Forelimb muscle (tissue), 1 donor: ENCODE measurements at regions not wholly inside any gene's neighbourhood (a gene's known extent, or its start where the extent isn't known, plus 50 kb on each side); places are given as distances from the start of the nearest gene placed in this dataset.

Experiments used
- DNase-seq: peaks from one replicate; pipeline ENCODE4 v3.0.0-alpha.2; 2013; ENCODE audit warnings: low read depth

- DNase-seq: no peak
These were observed 231.7 kb upstream of the AJAP1 start for GRCh38 chr1:4422504-4423289.

DNA sequence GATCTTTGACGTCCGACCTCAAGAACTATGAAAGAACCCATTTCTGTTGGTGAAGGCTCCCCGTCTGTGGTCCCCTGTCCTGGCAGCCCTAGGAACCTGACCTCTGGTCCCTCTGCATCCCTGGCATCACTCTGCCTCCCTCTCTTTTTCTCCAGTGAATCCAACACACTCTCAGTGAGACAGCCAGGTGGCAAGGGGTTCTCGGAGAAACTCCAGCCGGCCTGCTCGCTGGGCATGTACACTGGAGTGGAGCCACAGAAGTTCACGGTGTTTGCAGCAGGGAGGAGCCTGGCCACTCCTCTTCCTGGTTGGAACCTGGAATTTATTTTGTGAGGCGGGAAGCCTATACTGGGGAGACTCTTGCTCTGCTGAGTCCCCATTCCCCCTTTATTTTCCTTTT lies 230.2 kb upstream of the AJAP1 start:
- no peak for DNase-seq

GRCh38 chr1:4424766-4425165 lies 229.6 kb upstream of the AJAP1 start:
- DNase-seq: no peak

GRCh38 chr1:4425892-4426291 lies 228.5 kb upstream of the AJAP1 start:
- DNase-seq: no peak

- DNase-seq: no peak
These were observed 225.7 kb upstream of the AJAP1 start for GRCh38 chr1:4428711-4429110.

GRCh38 chr1:4430406-4431365 lies 223.7 kb upstream of the AJAP1 start:
- DNase-seq: no peak

GRCh38 chr1:4431491-4431890 lies 222.9 kb upstream of the AJAP1 start:
- no peak for DNase-seq

DNA sequence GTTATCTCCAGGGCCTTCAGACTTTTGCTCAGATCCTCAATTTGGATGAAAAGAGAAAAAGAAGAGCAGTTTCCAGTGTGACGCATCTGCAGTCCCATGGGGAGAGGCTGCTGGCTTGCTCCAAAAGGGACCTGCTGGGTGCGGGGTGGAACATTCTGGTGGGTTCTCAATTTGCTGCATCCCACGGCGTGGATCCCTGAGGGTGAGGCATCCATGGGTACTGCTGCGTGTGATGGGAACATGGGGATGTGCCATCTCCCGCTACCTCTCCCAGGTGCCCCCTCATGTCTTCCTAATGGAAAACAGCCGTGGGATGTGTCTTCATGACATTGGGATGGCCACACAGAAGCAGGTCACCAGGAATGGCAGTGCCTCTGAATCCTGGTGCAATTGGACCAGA lies 221.3 kb upstream of the AJAP1 start:
- DNase-seq: no peak

DNA sequence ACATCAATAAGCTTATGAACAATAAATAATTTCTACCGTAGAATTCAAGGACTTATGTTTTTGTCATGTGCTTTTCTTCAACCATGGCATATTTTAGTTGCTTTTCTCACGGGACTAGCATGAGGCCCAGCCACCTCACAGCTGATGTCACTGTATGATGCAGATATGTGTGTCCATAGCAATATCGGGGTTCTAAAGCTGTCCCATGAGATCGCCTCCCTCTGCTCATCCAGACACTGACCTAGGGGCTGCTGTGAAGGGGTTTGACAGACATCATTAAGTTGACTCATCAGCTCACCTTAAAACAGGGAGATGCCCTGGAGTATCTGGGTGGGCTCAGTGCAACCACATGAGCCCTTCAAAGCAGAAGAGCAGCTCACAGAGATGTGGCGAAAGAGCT lies 210.3 kb upstream of the AJAP1 start:
- DNase-seq: no peak

- no peak for DNase-seq
These were observed 206.5 kb upstream of the AJAP1 start for GRCh38 chr1:4447778-4448420.

GRCh38 chr1:4449972-4450371 lies 204.4 kb upstream of the AJAP1 start:
- DNase-seq: no peak

DNA sequence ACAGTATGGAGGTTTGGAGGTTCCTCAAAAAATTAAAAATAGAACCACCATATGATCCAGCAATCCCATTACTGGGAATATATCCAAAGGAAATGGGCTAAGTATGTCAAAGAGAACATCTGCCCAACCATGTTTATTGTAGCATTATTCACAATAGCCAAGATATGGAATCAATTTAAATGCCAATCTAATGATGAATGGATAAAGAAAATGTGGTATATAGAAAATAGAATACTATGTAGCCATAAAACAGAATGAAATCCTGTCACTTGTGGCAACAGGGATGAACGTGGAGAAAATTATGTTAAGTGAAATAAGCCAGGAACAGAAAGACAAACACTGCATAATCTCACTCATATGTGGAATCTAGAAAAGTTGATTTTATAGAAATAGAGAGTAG lies 201.7 kb upstream of the AJAP1 start:
- no peak for DNase-seq

- DNase-seq: no peak
These were observed 194.4 kb upstream of the AJAP1 start for GRCh38 chr1:4460052-4460451.

- DNase-seq: no peak
These were observed 193.8 kb upstream of the AJAP1 start for GRCh38 chr1:4460651-4461050.

- no peak for DNase-seq
These were observed 192.6 kb upstream of the AJAP1 start for GRCh38 chr1:4461726-4462290.

- DNase-seq: no peak
These were observed 191.5 kb upstream of the AJAP1 start for GRCh38 chr1:4462831-4463484.

DNA sequence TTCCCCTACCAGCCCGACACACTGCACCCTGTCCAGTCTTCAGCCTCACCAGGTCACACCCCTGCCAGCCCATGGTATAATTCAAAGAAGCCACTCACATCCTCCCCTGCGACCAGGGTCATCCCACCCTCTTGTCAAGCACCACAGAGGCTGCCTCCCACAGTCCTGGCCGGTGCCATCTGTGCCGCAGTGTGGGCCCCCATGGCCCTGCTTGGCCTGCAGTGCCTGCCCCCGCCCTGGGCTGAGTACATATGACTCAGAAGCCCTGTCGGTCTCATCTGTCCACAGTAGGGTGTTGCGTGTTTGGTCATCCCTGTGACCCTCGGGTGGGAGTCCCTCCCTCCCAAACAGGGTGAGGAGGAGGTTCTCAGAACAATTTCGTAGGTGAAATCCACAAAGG lies 190.8 kb upstream of the AJAP1 start:
- DNase-seq: no peak

DNA sequence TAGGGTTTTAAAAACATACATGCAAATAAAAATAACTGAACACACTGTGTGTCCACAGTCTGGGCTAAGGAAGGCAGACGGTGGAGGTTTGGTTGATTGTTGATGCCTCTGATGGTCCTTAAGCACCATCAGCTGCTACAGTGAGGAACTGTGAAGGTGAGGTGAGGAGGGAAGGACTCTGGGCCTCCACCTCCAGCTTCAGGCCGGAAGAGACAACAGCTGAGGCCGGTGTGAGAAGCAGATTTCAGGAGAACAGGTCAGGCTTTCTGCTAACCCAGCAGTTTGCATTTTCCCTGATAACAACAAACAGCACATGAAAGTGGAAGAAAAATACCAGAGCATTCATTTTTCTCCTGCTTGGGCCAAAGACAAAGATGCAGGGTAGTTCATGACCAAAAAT lies 189.9 kb upstream of the AJAP1 start:
- DNase-seq: no peak

- DNase-seq: no peak
These were observed 187.2 kb upstream of the AJAP1 start for GRCh38 chr1:4467241-4467640.

- DNase-seq: no peak
These were observed 186.0 kb upstream of the AJAP1 start for GRCh38 chr1:4468386-4468785.

DNA sequence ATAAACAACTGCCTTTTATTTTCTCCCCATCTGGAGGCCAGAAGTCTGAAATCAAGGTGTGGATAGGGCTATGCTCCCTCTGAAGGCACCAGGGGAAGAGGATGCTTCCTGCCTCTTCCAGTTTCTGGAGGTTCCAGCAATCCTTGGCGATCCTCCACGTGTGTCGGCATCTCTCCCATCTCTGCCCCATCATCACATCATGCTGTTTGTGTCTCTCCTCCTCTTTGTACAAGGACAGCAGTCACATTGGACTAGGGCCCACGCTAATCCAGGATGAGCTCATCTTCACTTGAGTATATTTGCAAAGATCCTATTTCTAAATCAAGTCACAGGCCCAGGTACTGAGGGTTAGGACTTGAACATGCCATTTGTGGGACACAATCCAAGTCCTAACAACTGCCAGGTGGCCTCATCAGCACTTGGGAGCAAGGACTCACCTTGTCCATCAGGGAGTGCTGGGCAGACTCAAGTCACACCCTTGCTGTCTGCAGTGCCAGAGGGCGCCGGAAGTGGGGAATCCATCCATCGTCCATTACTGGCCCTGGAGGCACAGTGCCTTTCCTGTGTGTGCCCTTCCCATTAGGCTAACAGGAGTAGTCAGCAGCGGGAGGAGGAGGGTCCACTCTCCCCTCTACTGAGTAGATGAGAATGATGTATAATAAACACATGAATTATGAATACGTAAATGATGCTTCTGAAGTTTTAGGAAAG lies 185.4 kb upstream of the AJAP1 start:
- DNase-seq: no peak
